ENCODE measurements at regions not wholly inside any gene's neighbourhood (a gene's known extent, or its start where the extent isn't known, plus 50 kb on each side); places are given as distances from the start of the nearest gene placed in this dataset.

DNA sequence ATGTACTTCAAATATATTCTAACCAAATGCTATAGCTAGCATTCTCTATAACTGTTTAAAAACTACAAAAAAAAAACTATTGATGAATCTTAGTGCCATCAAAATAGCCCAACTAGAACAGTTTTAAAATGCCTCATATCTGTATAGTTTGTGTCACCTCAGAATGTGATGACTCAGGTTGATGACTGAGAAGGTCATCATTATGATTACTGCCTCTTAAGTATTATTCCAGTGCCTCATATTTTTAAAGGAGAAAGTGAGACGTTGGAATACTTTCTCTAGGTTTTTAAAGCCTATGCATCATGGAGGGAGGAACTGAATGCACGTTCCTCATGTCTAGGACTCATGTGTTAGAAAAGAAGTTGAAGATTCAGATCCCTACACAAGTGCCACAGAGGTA, 88.2 kb downstream of the TMA16 start:
- Mint-ChIP-seq H3K36me3 (ENCODE audit: insufficient read depth, unreplicated experiment) (no peaks in the 10 kb centered on the region), H3K27ac (ENCODE audit: low read depth, unreplicated experiment) (no peak overlapping the region), H3K9me3 (ENCODE audit: unreplicated experiment) (no peaks in the 10 kb centered on the region), H3K4me3 (ENCODE audit: unreplicated experiment) (no peak overlapping the region), H3K4me1 (ENCODE audit: insufficient read depth, unreplicated experiment) (no peaks in the 10 kb centered on the region), H3K27me3 (ENCODE audit: insufficient read depth, unreplicated experiment) (no peaks in the 10 kb centered on the region)
- BruUV-seq (replicated peaks), result no TSS peak
- TF ChIP-seq, protein P1, sequence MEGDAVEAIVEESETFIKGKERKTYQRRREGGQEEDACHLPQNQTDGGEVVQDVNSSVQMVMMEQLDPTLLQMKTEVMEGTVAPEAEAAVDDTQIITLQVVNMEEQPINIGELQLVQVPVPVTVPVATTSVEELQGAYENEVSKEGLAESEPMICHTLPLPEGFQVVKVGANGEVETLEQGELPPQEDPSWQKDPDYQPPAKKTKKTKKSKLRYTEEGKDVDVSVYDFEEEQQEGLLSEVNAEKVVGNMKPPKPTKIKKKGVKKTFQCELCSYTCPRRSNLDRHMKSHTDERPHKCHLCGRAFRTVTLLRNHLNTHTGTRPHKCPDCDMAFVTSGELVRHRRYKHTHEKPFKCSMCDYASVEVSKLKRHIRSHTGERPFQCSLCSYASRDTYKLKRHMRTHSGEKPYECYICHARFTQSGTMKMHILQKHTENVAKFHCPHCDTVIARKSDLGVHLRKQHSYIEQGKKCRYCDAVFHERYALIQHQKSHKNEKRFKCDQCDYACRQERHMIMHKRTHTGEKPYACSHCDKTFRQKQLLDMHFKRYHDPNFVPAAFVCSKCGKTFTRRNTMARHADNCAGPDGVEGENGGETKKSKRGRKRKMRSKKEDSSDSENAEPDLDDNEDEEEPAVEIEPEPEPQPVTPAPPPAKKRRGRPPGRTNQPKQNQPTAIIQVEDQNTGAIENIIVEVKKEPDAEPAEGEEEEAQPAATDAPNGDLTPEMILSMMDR (IDR thresholded peaks at IDR 0.05; ENCODE audit: unreplicated experiment), result no peak
- ChIA-PET CTCF (no interaction called here), POLR2A (no interaction called here)
- intact Hi-C loops (cut with micrococcal nuclease), result no loop called here
- no peak for DNase-seq (ENCODE audit: unreplicated experiment)

DNA sequence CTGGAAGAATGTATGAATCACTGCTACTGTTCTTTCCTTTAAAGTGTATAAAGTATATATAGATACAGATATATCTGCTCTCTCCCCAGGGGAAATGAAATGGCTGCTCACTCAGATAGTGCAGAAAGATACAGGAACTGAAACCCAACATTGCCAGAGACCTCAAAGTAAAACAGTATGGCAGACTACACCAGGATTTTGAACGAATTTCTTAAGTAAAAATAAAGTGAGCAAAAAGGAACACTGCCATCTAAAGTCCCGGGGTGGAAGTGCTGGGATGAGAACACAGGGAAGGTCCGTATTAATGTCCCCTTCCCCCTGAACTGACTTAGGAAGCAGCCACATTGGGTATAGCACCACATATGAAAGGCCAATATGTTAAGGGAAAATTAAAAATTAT, 93.4 kb downstream of the TMA16 start:
- H3K27ac Mint-ChIP-seq (ENCODE audit: low read depth, unreplicated experiment), result no peak overlapping the region
- DNase-seq (ENCODE audit: unreplicated experiment), result no peak
- H3K4me1 Mint-ChIP-seq (ENCODE audit: insufficient read depth, unreplicated experiment), result peaks cover 6% of the 10 kb centered on the region
- CTCF ChIA-PET, result interaction anchor here (1.2 to 1.4 kb wide), 2 partner anchors 27 to 160 kb away, joined by 3 to 5 read pairs; no protein-coding TSS in a partner anchor
- TF ChIP-seq, protein P1 (IDR thresholded peaks at IDR 0.05; ENCODE audit: unreplicated experiment), result no peak
- H3K36me3 Mint-ChIP-seq (ENCODE audit: insufficient read depth, unreplicated experiment), result no peaks in the 10 kb centered on the region
- POLR2A ChIA-PET, result no interaction called here
- BruUV-seq (replicated peaks), result no TSS peak
- H3K9me3 Mint-ChIP-seq (ENCODE audit: unreplicated experiment), result no peaks in the 10 kb centered on the region
- H3K4me3 Mint-ChIP-seq (ENCODE audit: unreplicated experiment), result no peak overlapping the region
- H3K27me3 Mint-ChIP-seq (ENCODE audit: insufficient read depth, unreplicated experiment), result no peaks in the 10 kb centered on the region
- intact Hi-C loops (cut with micrococcal nuclease), result no loop called here

DNA sequence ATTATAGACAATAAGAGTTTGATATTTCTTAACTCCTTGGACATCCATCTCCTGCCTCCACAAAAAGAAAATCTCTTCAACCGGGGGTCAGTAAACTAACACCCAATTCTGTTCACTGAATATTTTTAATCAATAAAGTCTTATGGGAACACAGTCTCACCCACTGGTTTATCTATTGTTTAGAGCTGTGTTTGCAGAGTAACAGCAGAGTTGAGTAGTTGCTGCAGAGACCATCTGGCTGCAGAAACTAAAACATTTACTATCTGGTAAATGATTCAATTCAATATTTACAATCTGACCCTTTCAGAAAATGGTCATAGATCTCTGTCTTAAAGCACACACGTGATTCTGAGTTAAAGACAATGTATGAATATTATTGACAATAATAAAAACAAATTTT, 94.0 kb downstream of the TMA16 start:
- Mint-ChIP-seq H3K4me1 (ENCODE audit: insufficient read depth, unreplicated experiment) (peaks cover 6% of the 10 kb centered on the region), H3K9me3 (ENCODE audit: unreplicated experiment) (no peaks in the 10 kb centered on the region), H3K27ac (ENCODE audit: low read depth, unreplicated experiment) (no peak overlapping the region), H3K4me3 (ENCODE audit: unreplicated experiment) (no peak overlapping the region), H3K27me3 (ENCODE audit: insufficient read depth, unreplicated experiment) (no peaks in the 10 kb centered on the region), H3K36me3 (ENCODE audit: insufficient read depth, unreplicated experiment) (no peaks in the 10 kb centered on the region)
- no TSS peak for BruUV-seq (replicated peaks)
- no peak for DNase-seq (ENCODE audit: unreplicated experiment)
- TF ChIP-seq, protein P1 (IDR thresholded peaks at IDR 0.05; ENCODE audit: unreplicated experiment), result no peak
- intact Hi-C loops (cut with micrococcal nuclease), result no loop called here
- ChIA-PET CTCF (interaction anchor here (1.2 to 1.4 kb wide), 2 partner anchors 28 to 159 kb away, joined by 3 to 5 read pairs; no protein-coding TSS in a partner anchor), POLR2A (interaction anchor here (0.8 kb wide), 1 partner anchor 24 kb away, joined by 4 read pairs; no protein-coding TSS in a partner anchor)

DNA sequence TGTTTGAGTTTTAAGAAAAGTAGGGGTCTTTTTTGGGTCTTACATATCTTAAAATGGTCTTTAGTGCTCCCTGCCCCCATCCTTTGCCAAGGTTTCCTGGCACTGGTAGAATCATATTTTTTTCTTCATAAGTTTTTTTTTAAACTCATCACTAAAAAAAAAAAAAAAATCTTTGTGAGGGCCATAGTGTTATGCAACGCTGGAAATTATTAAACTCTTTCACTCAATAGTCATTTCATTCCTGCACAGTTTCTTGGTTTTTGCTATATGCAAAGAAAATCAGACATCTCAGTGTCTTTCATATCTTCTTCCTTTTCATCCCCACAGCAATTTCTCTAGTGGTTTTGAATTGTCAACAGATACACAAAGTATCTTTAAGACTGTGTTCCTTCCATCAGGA, 95.6 kb downstream of the TMA16 start:
- Mint-ChIP-seq H3K9me3 (ENCODE audit: unreplicated experiment) (no peaks in the 10 kb centered on the region), H3K4me1 (ENCODE audit: insufficient read depth, unreplicated experiment) (peaks cover 6% of the 10 kb centered on the region), H3K27ac (ENCODE audit: low read depth, unreplicated experiment) (no peak overlapping the region), H3K36me3 (ENCODE audit: insufficient read depth, unreplicated experiment) (no peaks in the 10 kb centered on the region), H3K27me3 (ENCODE audit: insufficient read depth, unreplicated experiment) (no peaks in the 10 kb centered on the region), H3K4me3 (ENCODE audit: unreplicated experiment) (no peak overlapping the region)
- ChIA-PET CTCF (interaction anchor here (0.6 kb wide), 1 partner anchor 27 kb away, joined by 4 read pairs; no protein-coding TSS in a partner anchor), POLR2A (interaction anchor here (0.6 kb wide), 2 partner anchors 163 to 1245 kb away, joined by 3 read pairs; no protein-coding TSS in a partner anchor)
- BruUV-seq (replicated peaks), result no TSS peak
- DNase-seq (ENCODE audit: unreplicated experiment), result no peak
- intact Hi-C loops (cut with micrococcal nuclease), result no loop called here
- TF ChIP-seq, protein P1 (IDR thresholded peaks at IDR 0.05; ENCODE audit: unreplicated experiment), result no peak

Data from MCF 10A (cell line).